Gastroesophageal sphincter (tissue), 4 donors: ENCODE measurements at regions not wholly inside any gene's neighbourhood (a gene's known extent, or its start where the extent isn't known, plus 50 kb on each side); places are given as distances from the start of the nearest gene placed in this dataset.

Experiments used
- ATAC-seq: fragments of 150-250 bp; one replicate; pipeline ENCODE4 v1.9.1; 2016; ENCODE audit warnings: mild to moderate bottlenecking, moderate library complexity
- H3K27ac ChIP-seq, 4 donors: fragments of 200-600 bp; sonication (generic) in 3 of 4; 1 replicate in 3 of 4; 2 replicates in 1 of 4; pipeline ENCODE4 v1.5.1; 2016 to 2019
- H3K27me3 ChIP-seq: fragments of 200-600 bp; sonication (generic); one replicate; pipeline ENCODE4 v1.5.1; 2019
- H3K36me3 ChIP-seq, 2 donors: fragments of 200-600 bp; sonication (generic); one replicate each; pipeline ENCODE4 v1.5.1; 2019; ENCODE audit warnings: control low read depth in 1 of 2
- H3K4me1 ChIP-seq, 3 donors: fragments of 200-600 bp; sonication (generic); 1 replicate in 2 of 3; 2 replicates in 1 of 3; pipeline ENCODE4 v1.5.1; 2016 to 2019; ENCODE audit warnings: control low read depth in 2 of 3
- H3K4me3 ChIP-seq, 2 donors: fragments of 200-600 bp; sonication (generic); one replicate each; pipeline ENCODE4 v1.5.1; 2019; ENCODE audit warnings: mild to moderate bottlenecking in 1 of 2, moderate library complexity in 1 of 2
- H3K9me3 ChIP-seq, 3 donors: fragments of 200-600 bp; sonication (generic); one replicate each; pipeline ENCODE4 v1.5.1; 2017 to 2019; ENCODE audit warnings: control low read depth in 2 of 3
- EP300 ChIP-seq: sonication (generic); formaldehyde crosslinking; IDR thresholded peaks from one replicate; pipeline ENCODE4 v1.6.1; 2017; ENCODE audit warnings: antibody characterized with exemption, mild to moderate bottlenecking
- POLR2A ChIP-seq, 2 donors: fragments of 450-650 bp; IDR thresholded peaks; one replicate each; pipeline ENCODE4 v1.6.1; 2017; ENCODE audit warnings: antibody characterized with exemption in 2 of 2, mild to moderate bottlenecking in 2 of 2, moderate library complexity in 1 of 2
- POLR2AphosphoS5 ChIP-seq: sonication (generic); formaldehyde crosslinking; IDR thresholded peaks from one replicate; pipeline ENCODE4 v1.6.1; 2017; ENCODE audit warnings: antibody characterized with exemption
- WGBS, 2 donors: methylation state at CpG; one replicate each; pipeline ENCODE4 v1.1.5; 2018; ENCODE audit warnings: low coverage in 1 of 2; 5-methylcytosine and 5-hydroxymethylcytosine counted together
- TF ChIP-seq, protein P1 (sequence below), 4 experiments: fragments of 200-600 bp in 2 of 4; fragments of 450-650 bp in 2 of 4; sonication (generic) in 1 of 4; IDR thresholded peaks; one replicate each; pipeline ENCODE4 v1.5.1; 2017 to 2019; ENCODE audit warnings: antibody characterized with exemption in 4 of 4, mild to moderate bottlenecking in 2 of 4, moderate library complexity in 2 of 4

DNA sequence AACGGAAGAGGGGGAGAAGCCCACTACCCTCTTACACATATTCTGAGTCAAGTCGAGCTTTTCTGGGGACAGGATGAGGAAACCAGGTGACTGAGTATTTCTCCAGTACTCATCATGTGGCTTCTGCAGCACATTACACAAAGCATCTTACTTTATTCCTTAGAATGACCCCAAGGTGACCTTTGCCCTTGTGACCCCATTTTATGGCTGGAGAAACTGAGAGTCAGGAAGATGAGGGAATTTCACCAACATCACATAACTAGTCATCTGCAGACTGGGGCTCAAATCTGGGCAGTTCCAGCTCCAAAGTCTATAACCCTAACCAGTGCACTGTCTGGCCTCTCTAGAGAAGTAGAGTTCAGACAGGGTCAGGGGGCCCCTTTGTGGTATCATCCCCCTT is 707.0 kb downstream of the UQCRFS1 start:
- Histone ChIP-seq H3K4me1 (no peaks in the 10 kb centered on the region), H3K9me3 (no peaks in the 10 kb centered on the region), H3K27me3 (peaks cover 8% of the 10 kb centered on the region), H3K27ac (no peak overlapping the region), H3K4me3 (no peak overlapping the region), H3K36me3 (no peaks in the 10 kb centered on the region)
- ATAC-seq = no peak
- no peak for TF ChIP-seq POLR2AphosphoS5
- TF ChIP-seq POLR2A (IDR thresholded peaks at IDR 0.05) = no peak
- TF ChIP-seq, protein P1, sequence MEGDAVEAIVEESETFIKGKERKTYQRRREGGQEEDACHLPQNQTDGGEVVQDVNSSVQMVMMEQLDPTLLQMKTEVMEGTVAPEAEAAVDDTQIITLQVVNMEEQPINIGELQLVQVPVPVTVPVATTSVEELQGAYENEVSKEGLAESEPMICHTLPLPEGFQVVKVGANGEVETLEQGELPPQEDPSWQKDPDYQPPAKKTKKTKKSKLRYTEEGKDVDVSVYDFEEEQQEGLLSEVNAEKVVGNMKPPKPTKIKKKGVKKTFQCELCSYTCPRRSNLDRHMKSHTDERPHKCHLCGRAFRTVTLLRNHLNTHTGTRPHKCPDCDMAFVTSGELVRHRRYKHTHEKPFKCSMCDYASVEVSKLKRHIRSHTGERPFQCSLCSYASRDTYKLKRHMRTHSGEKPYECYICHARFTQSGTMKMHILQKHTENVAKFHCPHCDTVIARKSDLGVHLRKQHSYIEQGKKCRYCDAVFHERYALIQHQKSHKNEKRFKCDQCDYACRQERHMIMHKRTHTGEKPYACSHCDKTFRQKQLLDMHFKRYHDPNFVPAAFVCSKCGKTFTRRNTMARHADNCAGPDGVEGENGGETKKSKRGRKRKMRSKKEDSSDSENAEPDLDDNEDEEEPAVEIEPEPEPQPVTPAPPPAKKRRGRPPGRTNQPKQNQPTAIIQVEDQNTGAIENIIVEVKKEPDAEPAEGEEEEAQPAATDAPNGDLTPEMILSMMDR (IDR thresholded peaks at IDR 0.05) = no peak
- TF ChIP-seq EP300 = no peak
- WGBS, 2 donors = 83 to 92% methylated on average over 2 of the region's 2 CpGs

DNA sequence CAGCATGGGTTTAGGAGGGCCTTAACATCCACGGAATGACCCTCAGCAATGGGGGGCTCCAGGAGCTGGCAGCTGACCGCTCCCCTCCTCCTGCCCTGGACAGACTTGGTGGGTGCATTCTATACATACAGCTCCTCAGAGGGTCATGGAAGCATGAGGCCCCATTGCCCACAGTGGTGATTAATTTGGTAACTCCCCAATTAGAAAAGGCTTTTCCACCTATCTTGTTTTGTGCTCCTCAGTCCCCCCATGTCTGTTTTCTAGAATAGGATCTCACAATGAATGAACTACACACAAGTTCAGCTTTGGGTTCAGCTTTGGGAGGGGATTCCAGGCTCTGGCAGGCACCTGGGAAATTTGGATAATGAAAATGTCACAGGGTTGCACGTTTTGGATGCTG is 707.8 kb downstream of the UQCRFS1 start:
- Histone ChIP-seq H3K9me3 (no peaks in the 10 kb centered on the region), H3K4me1 (no peaks in the 10 kb centered on the region), H3K4me3 (no peak overlapping the region), H3K27me3 (peaks cover 16% of the 10 kb centered on the region), H3K36me3 (no peaks in the 10 kb centered on the region), H3K27ac (no peak overlapping the region)
- ATAC-seq = no peak
- 0 to 40% methylated on average over 1 of the region's 3 CpGs for WGBS, 2 donors
- TF ChIP-seq, protein P1 (IDR thresholded peaks at IDR 0.05) = no peak
- TF ChIP-seq POLR2A (IDR thresholded peaks at IDR 0.05) (no peak), EP300 (no peak), POLR2AphosphoS5 (no peak)

DNA sequence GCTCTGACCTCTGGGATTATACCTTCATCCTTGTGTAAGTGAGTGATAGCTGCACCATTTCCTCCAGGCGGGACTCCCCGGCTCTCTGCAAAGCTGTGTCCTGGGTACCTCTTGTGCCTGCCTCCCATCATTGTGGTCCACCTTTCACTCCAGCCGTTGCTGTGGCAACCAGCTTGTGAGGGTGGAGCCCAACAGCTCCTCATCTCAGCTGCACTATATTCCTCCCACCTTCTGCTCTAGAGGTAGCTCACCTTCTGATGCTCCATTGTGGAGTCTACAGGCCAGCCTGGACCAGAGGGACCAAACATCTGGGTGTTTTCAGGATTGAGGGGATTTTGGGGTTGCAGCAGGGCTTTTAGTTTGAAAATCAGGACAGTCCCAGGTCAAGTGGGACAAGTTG is 708.2 kb downstream of the UQCRFS1 start:
- TF ChIP-seq POLR2A (IDR thresholded peaks at IDR 0.05) (no peak), EP300 (no peak), POLR2AphosphoS5 (no peak)
- TF ChIP-seq, protein P1 (IDR thresholded peaks at IDR 0.05) = no peak
- H3K36me3 ChIP-seq = no peaks in the 10 kb centered on the region
- H3K27ac ChIP-seq = no peak overlapping the region
- no peak for ATAC-seq
- no peaks in the 10 kb centered on the region for H3K9me3 ChIP-seq
- peaks cover 16% of the 10 kb centered on the region for H3K27me3 ChIP-seq
- no CpG with 5 or more reads among the region's 3 CpGs for WGBS, 2 donors
- H3K4me1 ChIP-seq = no peaks in the 10 kb centered on the region
- no peak overlapping the region for H3K4me3 ChIP-seq

DNA sequence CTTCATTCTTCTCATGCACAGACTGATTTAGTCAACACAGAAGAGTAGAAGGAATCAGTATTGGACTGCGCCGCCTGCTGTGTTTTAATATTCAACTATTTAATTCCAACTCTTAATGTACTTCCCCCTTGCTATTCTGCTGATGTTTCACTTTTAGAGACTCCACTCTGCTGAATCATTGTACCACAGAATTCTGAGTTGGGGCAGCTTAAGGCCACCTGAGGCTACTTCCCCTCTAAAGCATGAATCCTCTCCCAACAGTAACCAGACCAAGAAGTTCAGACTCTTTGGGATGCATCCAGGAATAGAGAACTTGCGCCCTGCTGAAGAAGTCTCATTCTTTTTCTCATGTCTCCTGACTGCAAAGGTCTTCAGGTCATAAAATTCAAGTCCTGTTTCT is 708.8 kb downstream of the UQCRFS1 start:
- no peaks in the 10 kb centered on the region for H3K36me3 ChIP-seq
- H3K9me3 ChIP-seq = no peaks in the 10 kb centered on the region
- no peak for TF ChIP-seq POLR2AphosphoS5
- TF ChIP-seq, protein P1 (IDR thresholded peaks at IDR 0.05) = no peak
- no peak for TF ChIP-seq EP300
- no peak for TF ChIP-seq POLR2A (IDR thresholded peaks at IDR 0.05)
- H3K4me3 ChIP-seq = no peak overlapping the region
- WGBS, 2 donors = 58 to 71% methylated on average over 2 to 3 of the region's 3 CpGs
- H3K27ac ChIP-seq = no peak overlapping the region
- no peak for ATAC-seq
- H3K4me1 ChIP-seq = no peaks in the 10 kb centered on the region
- peaks cover 16% of the 10 kb centered on the region for H3K27me3 ChIP-seq

DNA sequence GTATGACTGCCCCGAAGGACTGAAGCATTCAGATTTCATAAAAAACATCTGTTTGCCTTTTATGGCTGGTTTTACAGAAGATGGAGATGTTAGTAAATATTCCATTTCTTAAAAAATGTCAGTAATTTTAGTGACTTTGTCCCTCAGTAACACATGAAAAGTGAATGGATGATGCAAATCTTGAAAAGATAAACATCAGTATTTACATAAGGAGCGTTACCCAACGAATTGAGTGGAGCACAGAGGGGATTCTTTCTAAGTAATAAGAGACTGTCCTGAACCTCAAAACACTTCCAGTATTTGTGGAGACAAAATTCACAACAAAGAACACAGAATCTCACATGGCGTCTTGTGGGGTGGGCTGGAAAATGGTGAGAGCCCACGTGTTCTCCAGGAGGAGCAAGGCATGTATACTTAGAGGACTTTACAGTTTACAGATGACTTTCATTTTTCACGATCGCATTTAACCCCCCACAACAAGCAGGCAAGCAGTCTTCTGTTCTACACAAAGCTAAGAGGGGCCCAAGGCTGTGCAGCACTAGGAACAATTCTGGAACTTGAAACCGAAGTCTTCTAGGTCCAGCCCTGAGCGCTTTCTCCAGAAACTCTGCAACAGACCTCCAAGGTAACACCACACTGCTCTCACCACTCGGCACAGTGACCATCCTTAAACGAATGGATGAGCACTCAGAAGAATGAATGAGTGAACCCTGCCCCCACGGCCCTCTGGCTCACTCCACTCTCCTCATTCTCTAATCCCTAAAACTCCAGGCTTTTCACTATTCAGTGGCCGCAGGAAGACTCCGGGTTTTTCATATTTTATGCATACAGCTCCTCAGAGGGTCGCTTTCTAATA is 709.8 kb downstream of the UQCRFS1 start:
- TF ChIP-seq, protein P1 (IDR thresholded peaks at IDR 0.05) = no peak
- TF ChIP-seq EP300 (no peak), POLR2AphosphoS5 (no peak), POLR2A (IDR thresholded peaks at IDR 0.05) (no peak)
- no peaks in the 10 kb centered on the region for H3K9me3 ChIP-seq
- H3K27me3 ChIP-seq = peaks cover 16% of the 10 kb centered on the region
- no peaks in the 10 kb centered on the region for H3K4me1 ChIP-seq
- 49 to 52% methylated on average over 6 to 15 of the region's 15 CpGs for WGBS, 2 donors
- ATAC-seq = no peak
- H3K36me3 ChIP-seq = no peaks in the 10 kb centered on the region
- no peak overlapping the region for H3K4me3 ChIP-seq
- no peak overlapping the region for H3K27ac ChIP-seq
